PC-9 (cell line): ENCODE measurements at regions not wholly inside any gene's neighbourhood (a gene's known extent, or its start where the extent isn't known, plus 50 kb on each side); places are given as distances from the start of the nearest gene placed in this dataset.

ENCODE experiments used
- BruUV-seq: library from RNA; stranded (reverse); fragments of 400-500 nt; replicated peaks from 2 replicates; lab custom pipeline; 2021; lab: Mats Ljungman, UMichigan
- CTCF ChIA-PET: fragments of 300-600 bp; sonication (Branson Sonifier 250); formaldehyde crosslinking; loops from one replicate; lab custom pipeline; 2022; ENCODE audit warnings: antibody characterized with exemption; lab: Charles Lee
- POLR2A ChIA-PET: fragments of 300-600 bp; sonication (Branson Sonifier 250); formaldehyde crosslinking; loops from one replicate; lab custom pipeline; 2022; ENCODE audit warnings: antibody characterized with exemption; ENCODE audit not compliant: unreplicated experiment; lab: Charles Lee
- DNase-seq, 2 experiments: peaks; one replicate each; pipeline versions ENCODE4 v3.0.0 to v3.0.0-alpha.2; 2015 to 2022; ENCODE audit warnings: mixed read lengths in 1 of 2
- H2AFZ ChIP-seq: fragments of 200-600 bp; sonication (generic); 2 replicates; pipeline ENCODE4 v1.8.1; 2017; ENCODE audit warnings: antibody characterized with exemption
- H3F3A ChIP-seq: fragments of 200-600 bp; sonication (generic); 2 replicates; pipeline ENCODE4 v1.8.1; 2017; ENCODE audit warnings: antibody characterized with exemption, mild to moderate bottlenecking, low read depth; ENCODE audit not compliant: insufficient read depth
- H3K27ac ChIP-seq: fragments of 200-600 bp; sonication (generic); 2 replicates; pipeline ENCODE4 v1.6.1; 2016; ENCODE audit warnings: mixed run types
- H3K27me3 ChIP-seq: fragments of 200-600 bp; sonication (generic); 2 replicates; pipeline ENCODE4 v1.6.1; 2016; ENCODE audit warnings: low read depth, mixed run types; ENCODE audit not compliant: insufficient read depth
- H3K36me3 ChIP-seq: fragments of 200-600 bp; sonication (generic); 2 replicates; pipeline ENCODE4 v1.6.1; 2016; ENCODE audit warnings: low read depth, mixed run types
- H3K4me1 ChIP-seq: fragments of 200-600 bp; sonication (generic); replicated peaks from 2 replicates; pipeline ENCODE4 v1.6.1; 2016; ENCODE audit warnings: mixed run types; ENCODE audit not compliant: insufficient read depth
- H3K4me2 ChIP-seq: fragments of 200-600 bp; sonication (generic); 2 replicates; pipeline ENCODE4 v1.6.1; 2017; ENCODE audit warnings: mixed run types
- H3K4me3 ChIP-seq: fragments of 200-600 bp; sonication (generic); 2 replicates; pipeline ENCODE4 v1.6.1; 2016; ENCODE audit warnings: mixed run types
- H3K79me2 ChIP-seq: fragments of 200-600 bp; sonication (generic); 2 replicates; pipeline ENCODE4 v1.6.1; 2017; ENCODE audit warnings: low read depth, mixed run types
- H3K9me2 ChIP-seq: fragments of 200-600 bp; sonication (generic); 2 replicates; pipeline ENCODE4 v1.8.1; 2017; ENCODE audit warnings: mild to moderate bottlenecking; ENCODE audit not compliant: insufficient read depth
- H3K9me3 ChIP-seq: fragments of 200-600 bp; sonication (generic); 2 replicates; pipeline ENCODE4 v1.8.1; 2016; ENCODE audit warnings: low read depth; ENCODE audit not compliant: insufficient read depth
- H4K20me1 ChIP-seq: fragments of 200-600 bp; sonication (generic); 2 replicates; pipeline ENCODE4 v1.8.1; 2017; ENCODE audit not compliant: insufficient read depth
- EZH2 ChIP-seq: fragments of 200-600 bp; sonication (generic); IDR thresholded peaks from 2 replicates; pipeline ENCODE4 v1.8.0; 2017; ENCODE audit warnings: antibody characterized with exemption, low read depth
- intact Hi-C: fragments of 100-400 bp; cut with micrococcal nuclease; formaldehyde crosslinking; loops from one replicate; pipeline ENCODE4 v1.10.0; 2022; ENCODE audit not compliant: unreplicated experiment
- TF ChIP-seq, protein P1 (sequence below): fragments of 200-600 bp; sonication (generic); conservative IDR thresholded peaks from 2 replicates; pipeline ENCODE4 v1.6.1; 2017; ENCODE audit warnings: mixed run types, antibody characterized with exemption, mild to moderate bottlenecking, moderate library complexity

DNA sequence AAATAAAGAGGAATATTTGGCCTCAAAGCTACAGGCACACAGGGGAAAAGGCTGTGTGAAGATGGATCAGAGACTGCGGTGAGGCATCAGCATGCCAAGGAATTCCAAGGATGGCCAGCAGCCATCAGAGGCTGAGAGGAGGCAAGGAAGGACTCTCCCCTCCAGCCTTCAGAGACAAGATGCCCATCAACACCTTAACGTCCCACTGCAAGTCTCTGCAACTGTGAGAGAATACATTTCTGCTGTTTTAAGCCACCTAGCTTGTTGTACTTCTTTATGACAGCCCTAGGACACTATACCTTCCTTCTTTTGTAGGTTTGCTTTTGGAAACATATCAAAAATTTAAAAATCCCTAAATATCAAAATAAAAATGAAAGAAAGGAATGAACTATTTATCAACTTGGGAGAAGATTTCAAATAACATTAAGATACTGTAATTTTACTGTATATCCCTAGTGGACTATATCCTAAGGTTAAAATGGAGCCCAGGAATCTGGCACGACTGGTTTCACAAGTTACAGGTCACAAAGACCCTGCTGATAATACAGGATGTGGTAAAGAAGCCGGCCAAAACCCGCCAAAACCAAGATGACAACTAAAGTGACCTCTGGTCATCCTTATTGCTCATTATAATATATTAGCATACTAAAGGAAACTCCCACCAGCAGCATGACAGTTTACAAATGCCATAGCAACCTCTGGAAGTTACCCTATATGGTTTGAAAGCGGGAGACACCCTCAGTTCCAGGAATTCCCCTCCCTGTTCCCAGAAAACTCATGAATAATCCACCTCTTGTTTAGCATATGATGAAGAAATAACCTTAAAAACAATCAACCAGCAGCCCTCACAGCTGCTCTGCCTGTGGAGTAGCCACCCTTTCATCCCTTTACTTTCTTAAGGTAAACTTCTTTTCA is 185.2 kb downstream of the AVL9 start:
- peak overlapping the region; percentile 58 for H2AFZ ChIP-seq

DNA sequence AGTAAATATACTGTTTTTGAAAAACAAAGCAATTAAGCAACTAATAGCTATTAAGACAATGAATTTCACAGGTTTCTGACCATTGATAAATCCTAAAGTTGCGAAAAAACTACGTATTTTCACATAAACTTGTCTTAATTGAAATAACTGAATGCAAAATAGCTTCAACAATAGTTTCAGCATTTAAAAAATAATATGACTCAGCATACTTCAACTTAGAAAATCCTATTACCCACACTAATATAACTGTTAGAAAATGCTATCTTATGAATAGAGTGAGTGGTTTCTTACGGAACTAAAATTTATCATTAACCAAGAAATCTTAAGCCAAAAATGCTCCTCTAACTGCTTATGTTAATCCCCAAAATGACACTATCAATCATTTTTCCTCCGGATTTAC is 183.9 kb downstream of the AVL9 start:
- H3K4me1 ChIP-seq: peaks cover 44% of the 10 kb centered on the region
- intact Hi-C loops: no loop called here
- H3F3A ChIP-seq: peaks cover 20% of the 10 kb centered on the region
- no TSS peak for BruUV-seq
- H3K9me2 ChIP-seq: no peaks in the 10 kb centered on the region; the same call in 1 of the 2 replicates
- no peak for DNase-seq
- H3K4me2 ChIP-seq: peak overlapping the region; percentile 77
- H3K27me3 ChIP-seq: no peaks in the 10 kb centered on the region
- CTCF ChIA-PET: interaction anchor here (0.6 kb wide), 1 partner anchor 430 kb away, joined by 3 read pairs; no protein-coding TSS in a partner anchor
- H3K9me3 ChIP-seq: peaks cover 4% of the 10 kb centered on the region; the same call in 1 of the 2 replicates
- peak overlapping the region; percentile 86 for H3K27ac ChIP-seq
- no peaks in the 10 kb centered on the region for H3K79me2 ChIP-seq
- H2AFZ ChIP-seq: no peak overlapping the region
- POLR2A ChIA-PET: interaction anchor here (0.6 kb wide), 1 partner anchor 9 kb away, joined by 6 read pairs; no protein-coding TSS in a partner anchor
- H3K4me3 ChIP-seq: no peak overlapping the region
- H4K20me1 ChIP-seq: no peaks in the 10 kb centered on the region
- H3K36me3 ChIP-seq: 0 out of 2 replicates have a peak, but pooled peaks cover 3% of the 10 kb centered on the region
- no peak for TF ChIP-seq EZH2
- TF ChIP-seq, protein P1, sequence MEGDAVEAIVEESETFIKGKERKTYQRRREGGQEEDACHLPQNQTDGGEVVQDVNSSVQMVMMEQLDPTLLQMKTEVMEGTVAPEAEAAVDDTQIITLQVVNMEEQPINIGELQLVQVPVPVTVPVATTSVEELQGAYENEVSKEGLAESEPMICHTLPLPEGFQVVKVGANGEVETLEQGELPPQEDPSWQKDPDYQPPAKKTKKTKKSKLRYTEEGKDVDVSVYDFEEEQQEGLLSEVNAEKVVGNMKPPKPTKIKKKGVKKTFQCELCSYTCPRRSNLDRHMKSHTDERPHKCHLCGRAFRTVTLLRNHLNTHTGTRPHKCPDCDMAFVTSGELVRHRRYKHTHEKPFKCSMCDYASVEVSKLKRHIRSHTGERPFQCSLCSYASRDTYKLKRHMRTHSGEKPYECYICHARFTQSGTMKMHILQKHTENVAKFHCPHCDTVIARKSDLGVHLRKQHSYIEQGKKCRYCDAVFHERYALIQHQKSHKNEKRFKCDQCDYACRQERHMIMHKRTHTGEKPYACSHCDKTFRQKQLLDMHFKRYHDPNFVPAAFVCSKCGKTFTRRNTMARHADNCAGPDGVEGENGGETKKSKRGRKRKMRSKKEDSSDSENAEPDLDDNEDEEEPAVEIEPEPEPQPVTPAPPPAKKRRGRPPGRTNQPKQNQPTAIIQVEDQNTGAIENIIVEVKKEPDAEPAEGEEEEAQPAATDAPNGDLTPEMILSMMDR: no peak

More for the DNA sequence above, 185.2 kb downstream of the AVL9 start:
- ChIA-PET POLR2A (no interaction called here), CTCF (no interaction called here)
- Histone ChIP-seq H3K79me2 (no peaks in the 10 kb centered on the region), H3K9me3 (peaks cover 4% of the 10 kb centered on the region; the same call in 1 of the 2 replicates), H3K4me2 (peak overlapping the region; percentile 77), H4K20me1 (no peaks in the 10 kb centered on the region), H3K27ac (peak overlapping the region; percentile 86), H3K36me3 (0 out of 2 replicates have a peak, but pooled peaks cover 3% of the 10 kb centered on the region), H3K9me2 (no peaks in the 10 kb centered on the region; the same call in 1 of the 2 replicates), H3K4me3 (peak overlapping the region; percentile 27), H3F3A (peaks cover 20% of the 10 kb centered on the region), H3K4me1 (peaks cover 44% of the 10 kb centered on the region), H3K27me3 (no peaks in the 10 kb centered on the region)
- BruUV-seq: TSS peak; percentile 94
- DNase-seq: peak; percentile 89 to 99
- TF ChIP-seq, protein P1: no peak
- TF ChIP-seq EZH2: no peak
- intact Hi-C loops: loop anchor here (2.0 to 5.0 kb wide), 2 partner anchors 93 to 186 kb away; partner anchors contain the start of gene AVL9

DNA sequence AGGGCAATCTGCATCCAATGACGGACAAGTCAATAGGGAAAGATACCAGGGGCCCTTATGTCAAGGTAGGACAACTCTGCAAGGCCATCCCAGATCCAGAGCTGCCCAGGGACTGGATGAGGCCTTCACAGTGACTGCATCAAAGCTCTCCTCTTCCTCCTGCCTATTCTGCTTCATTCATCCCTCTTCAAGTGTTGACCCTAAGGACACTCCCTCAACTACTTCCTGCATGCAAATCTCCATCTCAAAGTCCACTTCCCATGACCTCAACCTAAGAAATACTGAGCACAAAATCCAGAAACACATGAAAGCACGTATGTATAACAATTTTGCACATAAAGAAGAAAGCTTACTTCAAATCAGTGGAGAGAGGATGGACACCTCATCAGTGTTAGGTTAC is 182.3 kb downstream of the AVL9 start:
- Histone ChIP-seq H3K36me3 (0 out of 2 replicates have a peak, but pooled peaks cover 3% of the 10 kb centered on the region), H3K9me3 (peaks cover 4% of the 10 kb centered on the region; the same call in 1 of the 2 replicates), H3K9me2 (no peaks in the 10 kb centered on the region; the same call in 1 of the 2 replicates), H3F3A (peaks cover 20% of the 10 kb centered on the region), H4K20me1 (no peaks in the 10 kb centered on the region), H3K4me2 (no peak overlapping the region), H3K4me3 (no peak overlapping the region), H3K4me1 (peaks cover 48% of the 10 kb centered on the region), H3K27ac (no peak overlapping the region), H2AFZ (no peak overlapping the region), H3K27me3 (no peaks in the 10 kb centered on the region), H3K79me2 (no peaks in the 10 kb centered on the region)
- CTCF ChIA-PET: no interaction called here
- POLR2A ChIA-PET: no interaction called here
- TF ChIP-seq, protein P1: no peak
- no peak for TF ChIP-seq EZH2
- BruUV-seq: no TSS peak
- no peak for DNase-seq
- intact Hi-C loops: no loop called here
